Chondrocyte (in vitro differentiated cells): ENCODE measurements at regions not wholly inside any gene's neighbourhood (a gene's known extent, or its start where the extent isn't known, plus 50 kb on each side); places are given as distances from the start of the nearest gene placed in this dataset.

Experiments
- DNase-seq: peaks from one replicate; pipeline ENCODE4 v3.0.0; 2021; ENCODE audit warnings: mixed read lengths, low spot score
- H3K27ac Mint-ChIP-seq: one replicate; pipeline ENCODE4 v1.8.0; 2021; ENCODE audit warnings: mild to moderate bottlenecking, moderate library complexity, mixed read lengths; ENCODE audit not compliant: unreplicated experiment
- H3K27me3 Mint-ChIP-seq: 2 replicates; pipeline ENCODE4 v1.8.0; 2021; ENCODE audit warnings: low read depth, mixed read lengths
- H3K36me3 Mint-ChIP-seq: 2 replicates; pipeline ENCODE4 v1.8.0; 2021; ENCODE audit warnings: low read depth, mixed read lengths
- H3K4me1 Mint-ChIP-seq: 2 replicates; pipeline ENCODE4 v1.8.0; 2021; ENCODE audit warnings: low read depth, mild to moderate bottlenecking, mixed read lengths
- H3K4me3 Mint-ChIP-seq: one replicate; pipeline ENCODE4 v1.8.0; 2021; ENCODE audit warnings: mild to moderate bottlenecking, moderate library complexity, mixed read lengths; ENCODE audit not compliant: unreplicated experiment
- H3K9me3 Mint-ChIP-seq: 2 replicates; pipeline ENCODE4 v1.8.0; 2021; ENCODE audit warnings: low read depth, mixed read lengths
- CTCF ChIP-seq: fragments of 200-600 bp; sonication (generic); IDR thresholded peaks from 2 replicates; pipeline ENCODE4 v1.5.0; 2021; ENCODE audit warnings: antibody characterized with exemption, mild to moderate bottlenecking, moderate library complexity

GRCh38 chr1:223030871-223031400 lies 112.1 kb downstream of the TLR5 start:
- peaks cover 19% of the 10 kb centered on the region for H3K27me3 Mint-ChIP-seq
- H3K4me1 Mint-ChIP-seq, result no peaks in the 10 kb centered on the region
- H3K4me3 Mint-ChIP-seq, result no peak overlapping the region
- no peak overlapping the region for H3K27ac Mint-ChIP-seq
- no peaks in the 10 kb centered on the region for H3K36me3 Mint-ChIP-seq
- no peak for DNase-seq
- H3K9me3 Mint-ChIP-seq, result no peaks in the 10 kb centered on the region
- no peak for TF ChIP-seq CTCF

GRCh38 chr1:223031733-223032601 lies 111.1 kb downstream of the TLR5 start:
- no peak overlapping the region for H3K4me3 Mint-ChIP-seq
- TF ChIP-seq CTCF, result no peak

GRCh38 chr1:223033658-223034057 lies 109.4 kb downstream of the TLR5 start:
- Mint-ChIP-seq H3K4me1 (no peaks in the 10 kb centered on the region), H3K27me3 (peaks cover 28% of the 10 kb centered on the region), H3K36me3 (no peaks in the 10 kb centered on the region), H3K27ac (no peak overlapping the region), H3K9me3 (no peaks in the 10 kb centered on the region), H3K4me3 (no peak overlapping the region)
- DNase-seq, result no peak
- no peak for TF ChIP-seq CTCF

More at GRCh38 chr1:223031733-223032601, 111.1 kb downstream of the TLR5 start:
- Mint-ChIP-seq H3K4me1 (no peaks in the 10 kb centered on the region), H3K9me3 (no peaks in the 10 kb centered on the region), H3K36me3 (no peaks in the 10 kb centered on the region), H3K27me3 (peaks cover 27% of the 10 kb centered on the region), H3K27ac (no peak overlapping the region)
- DNase-seq, result no peak

- TF ChIP-seq CTCF, result no peak
Observed at GRCh38 chr1:223034270-223034798, 108.7 kb downstream of the TLR5 start.

GRCh38 chr1:223035724-223036478 lies 107.1 kb downstream of the TLR5 start:
- Mint-ChIP-seq H3K4me3 (no peak overlapping the region), H3K27me3 (peaks cover 29% of the 10 kb centered on the region), H3K9me3 (no peaks in the 10 kb centered on the region), H3K27ac (no peak overlapping the region), H3K36me3 (no peaks in the 10 kb centered on the region), H3K4me1 (no peaks in the 10 kb centered on the region)
- no peak for TF ChIP-seq CTCF
- no peak for DNase-seq

More at GRCh38 chr1:223034270-223034798, 108.7 kb downstream of the TLR5 start:
- H3K27ac Mint-ChIP-seq, result no peak overlapping the region
- no peaks in the 10 kb centered on the region for H3K9me3 Mint-ChIP-seq
- no peaks in the 10 kb centered on the region for H3K4me1 Mint-ChIP-seq
- DNase-seq, result no peak
- H3K36me3 Mint-ChIP-seq, result no peaks in the 10 kb centered on the region
- peaks cover 24% of the 10 kb centered on the region for H3K27me3 Mint-ChIP-seq
- no peak overlapping the region for H3K4me3 Mint-ChIP-seq
